Chondrocyte (in vitro differentiated cells): ENCODE measurements at regions not wholly inside any gene's neighbourhood (a gene's known extent, or its start where the extent isn't known, plus 50 kb on each side); places are given as distances from the start of the nearest gene placed in this dataset.

Experiments used
- DNase-seq: peaks from one replicate; pipeline ENCODE4 v3.0.0; 2021; ENCODE audit warnings: mixed read lengths, low spot score
- H3K27ac Mint-ChIP-seq: one replicate; pipeline ENCODE4 v1.8.0; 2021; ENCODE audit warnings: mild to moderate bottlenecking, moderate library complexity, mixed read lengths; ENCODE audit not compliant: unreplicated experiment
- H3K27me3 Mint-ChIP-seq: 2 replicates; pipeline ENCODE4 v1.8.0; 2021; ENCODE audit warnings: low read depth, mixed read lengths
- H3K36me3 Mint-ChIP-seq: 2 replicates; pipeline ENCODE4 v1.8.0; 2021; ENCODE audit warnings: low read depth, mixed read lengths
- H3K4me1 Mint-ChIP-seq: 2 replicates; pipeline ENCODE4 v1.8.0; 2021; ENCODE audit warnings: low read depth, mild to moderate bottlenecking, mixed read lengths
- H3K4me3 Mint-ChIP-seq: one replicate; pipeline ENCODE4 v1.8.0; 2021; ENCODE audit warnings: mild to moderate bottlenecking, moderate library complexity, mixed read lengths; ENCODE audit not compliant: unreplicated experiment
- H3K9me3 Mint-ChIP-seq: 2 replicates; pipeline ENCODE4 v1.8.0; 2021; ENCODE audit warnings: low read depth, mixed read lengths
- CTCF ChIP-seq: fragments of 200-600 bp; sonication (generic); IDR thresholded peaks from 2 replicates; pipeline ENCODE4 v1.5.0; 2021; ENCODE audit warnings: antibody characterized with exemption, mild to moderate bottlenecking, moderate library complexity

GRCh38 chr5:10133830-10134229, 115.9 kb downstream of the ATPSCKMT start:
- TF ChIP-seq CTCF, result peak; percentile 77
- no peak overlapping the region for H3K27ac Mint-ChIP-seq
- H3K4me3 Mint-ChIP-seq, result no peak overlapping the region
- no peaks in the 10 kb centered on the region for H3K4me1 Mint-ChIP-seq
- H3K9me3 Mint-ChIP-seq, result no peaks in the 10 kb centered on the region
- no peaks in the 10 kb centered on the region for H3K27me3 Mint-ChIP-seq
- H3K36me3 Mint-ChIP-seq, result no peaks in the 10 kb centered on the region
- no peak for DNase-seq

GRCh38 chr5:10130881-10131280, 118.8 kb downstream of the ATPSCKMT start:
- Mint-ChIP-seq H3K4me1 (no peaks in the 10 kb centered on the region), H3K36me3 (no peaks in the 10 kb centered on the region), H3K9me3 (no peaks in the 10 kb centered on the region), H3K27ac (no peak overlapping the region), H3K4me3 (no peak overlapping the region), H3K27me3 (no peaks in the 10 kb centered on the region)
- TF ChIP-seq CTCF, result no peak
- no peak for DNase-seq

GRCh38 chr5:10126900-10127299, 122.8 kb downstream of the ATPSCKMT start:
- Mint-ChIP-seq H3K4me1 (no peaks in the 10 kb centered on the region), H3K4me3 (no peak overlapping the region), H3K9me3 (no peaks in the 10 kb centered on the region), H3K27me3 (no peaks in the 10 kb centered on the region), H3K36me3 (no peaks in the 10 kb centered on the region), H3K27ac (no peak overlapping the region)
- TF ChIP-seq CTCF, result no peak
- DNase-seq, result no peak

GRCh38 chr5:10125116-10125515, 124.6 kb downstream of the ATPSCKMT start:
- Mint-ChIP-seq H3K27ac (no peak overlapping the region), H3K9me3 (no peaks in the 10 kb centered on the region), H3K4me3 (no peak overlapping the region), H3K36me3 (no peaks in the 10 kb centered on the region), H3K4me1 (no peaks in the 10 kb centered on the region), H3K27me3 (no peaks in the 10 kb centered on the region)
- TF ChIP-seq CTCF, result no peak
- no peak for DNase-seq

- no peaks in the 10 kb centered on the region for H3K27me3 Mint-ChIP-seq
- H3K4me3 Mint-ChIP-seq, result no peak overlapping the region
- DNase-seq, result no peak
- no peak overlapping the region for H3K27ac Mint-ChIP-seq
- H3K4me1 Mint-ChIP-seq, result no peaks in the 10 kb centered on the region
- H3K9me3 Mint-ChIP-seq, result no peaks in the 10 kb centered on the region
- H3K36me3 Mint-ChIP-seq, result no peaks in the 10 kb centered on the region
- no peak for TF ChIP-seq CTCF
These were observed 125.4 kb downstream of the ATPSCKMT start for GRCh38 chr5:10124287-10124686.
